ENCODE measurements at regions not wholly inside any gene's neighbourhood (a gene's known extent, or its start where the extent isn't known, plus 50 kb on each side); places are given as distances from the start of the nearest gene placed in this dataset.
"Not testable (repeated sequence)": the region's sequence is repeated elsewhere in the genome, so short reads cannot be mapped to it uniquely, and the experiment has no call there.

GRCh38 chr1:70587872-70588366 lies 176.9 kb downstream of the CTH start:
- DNase-seq: no peak
- no peak overlapping the region for H3K27ac ChIP-seq
- TF ChIP-seq, protein P1, sequence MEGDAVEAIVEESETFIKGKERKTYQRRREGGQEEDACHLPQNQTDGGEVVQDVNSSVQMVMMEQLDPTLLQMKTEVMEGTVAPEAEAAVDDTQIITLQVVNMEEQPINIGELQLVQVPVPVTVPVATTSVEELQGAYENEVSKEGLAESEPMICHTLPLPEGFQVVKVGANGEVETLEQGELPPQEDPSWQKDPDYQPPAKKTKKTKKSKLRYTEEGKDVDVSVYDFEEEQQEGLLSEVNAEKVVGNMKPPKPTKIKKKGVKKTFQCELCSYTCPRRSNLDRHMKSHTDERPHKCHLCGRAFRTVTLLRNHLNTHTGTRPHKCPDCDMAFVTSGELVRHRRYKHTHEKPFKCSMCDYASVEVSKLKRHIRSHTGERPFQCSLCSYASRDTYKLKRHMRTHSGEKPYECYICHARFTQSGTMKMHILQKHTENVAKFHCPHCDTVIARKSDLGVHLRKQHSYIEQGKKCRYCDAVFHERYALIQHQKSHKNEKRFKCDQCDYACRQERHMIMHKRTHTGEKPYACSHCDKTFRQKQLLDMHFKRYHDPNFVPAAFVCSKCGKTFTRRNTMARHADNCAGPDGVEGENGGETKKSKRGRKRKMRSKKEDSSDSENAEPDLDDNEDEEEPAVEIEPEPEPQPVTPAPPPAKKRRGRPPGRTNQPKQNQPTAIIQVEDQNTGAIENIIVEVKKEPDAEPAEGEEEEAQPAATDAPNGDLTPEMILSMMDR (IDR thresholded peaks at IDR 0.05; ENCODE audit: low read depth, low read length, missing control alignments): no peak
- no peak overlapping the region for H3K4me3 ChIP-seq (ENCODE audit: low read depth, low read length)
- no peaks in the 10 kb centered on the region for H3K36me3 ChIP-seq (replicated peaks)
- in situ Hi-C loops (cut with HindIII; ENCODE audit: low pct_ligation_motif_present, low sequenced_read_pairs): no loop called here
- H3K27me3 ChIP-seq (replicated peaks): no peaks in the 10 kb centered on the region

GRCh38 chr1:70593551-70593950 lies 182.5 kb downstream of the CTH start:
- H3K4me3 ChIP-seq (ENCODE audit: low read depth, low read length); in situ Hi-C loops (cut with HindIII; ENCODE audit: low pct_ligation_motif_present, low sequenced_read_pairs); DNase-seq: not testable (repeated sequence)

DNA sequence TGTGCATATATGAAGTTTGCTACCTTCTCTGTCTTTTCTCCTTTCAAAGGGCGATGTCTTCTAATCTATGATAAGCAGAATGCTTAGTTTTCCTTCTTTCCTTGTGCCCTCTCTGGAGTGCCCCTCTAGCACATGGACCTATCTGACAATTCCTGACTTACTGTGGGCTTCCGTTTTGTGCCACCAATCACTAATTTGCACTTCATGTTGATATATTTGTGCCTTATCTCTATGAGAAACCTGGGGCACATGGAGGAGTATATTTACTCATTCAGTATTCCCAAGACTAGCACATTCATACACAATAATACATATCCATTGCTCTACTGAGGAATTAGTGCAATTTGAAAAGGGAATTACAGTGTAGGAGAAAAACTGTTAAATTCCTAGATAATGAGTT lies 197.7 kb downstream of the CTH start:
- in situ Hi-C loops (cut with HindIII; ENCODE audit: low pct_ligation_motif_present, low sequenced_read_pairs): no loop called here
- TF ChIP-seq, protein P1 (IDR thresholded peaks at IDR 0.05; ENCODE audit: low read depth, low read length, missing control alignments): no peak

More at GRCh38 chr1:70593551-70593950, 182.5 kb downstream of the CTH start:
- H3K36me3 ChIP-seq (replicated peaks); H3K27ac ChIP-seq; H3K27me3 ChIP-seq (replicated peaks): not testable (repeated sequence)

GRCh38 chr1:70610164-70610563 lies 199.1 kb downstream of the CTH start:
- DNase-seq; H3K36me3 ChIP-seq (replicated peaks); H3K4me3 ChIP-seq (ENCODE audit: low read depth, low read length); H3K27ac ChIP-seq; H3K27me3 ChIP-seq (replicated peaks); in situ Hi-C loops (cut with HindIII; ENCODE audit: low pct_ligation_motif_present, low sequenced_read_pairs): not testable (repeated sequence)

More for the DNA sequence above, 197.7 kb downstream of the CTH start:
- no peak overlapping the region for H3K27ac ChIP-seq
- H3K4me3 ChIP-seq (ENCODE audit: low read depth, low read length): no peak overlapping the region
- H3K27me3 ChIP-seq (replicated peaks): no peaks in the 10 kb centered on the region
- no peak for DNase-seq
- H3K36me3 ChIP-seq (replicated peaks): no peaks in the 10 kb centered on the region

DNA sequence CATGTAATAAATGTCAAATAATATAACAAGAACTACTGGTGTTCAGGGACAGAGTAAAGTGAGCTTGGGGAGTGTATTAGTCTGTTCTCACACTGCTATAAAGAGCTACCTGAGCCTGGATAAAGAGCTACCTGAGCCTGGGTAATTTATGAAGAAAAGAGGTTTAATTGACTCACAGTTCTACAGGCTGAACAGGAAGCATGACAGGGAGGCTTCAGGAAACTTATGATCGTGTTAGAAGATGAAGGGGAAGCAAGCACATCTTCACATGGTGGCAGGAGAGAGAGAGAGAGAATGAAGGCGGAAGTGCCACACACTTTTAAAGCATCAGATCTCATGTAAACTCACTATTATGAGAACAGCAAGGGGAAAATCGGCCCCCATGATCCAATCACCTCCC lies 205.9 kb downstream of the CTH start:
- DNase-seq: no peak
- Histone ChIP-seq H3K4me3 (ENCODE audit: low read depth, low read length) (no peak overlapping the region), H3K27ac (no peak overlapping the region), H3K27me3 (replicated peaks) (no peaks in the 10 kb centered on the region), H3K36me3 (replicated peaks) (no peaks in the 10 kb centered on the region)
- TF ChIP-seq, protein P1 (IDR thresholded peaks at IDR 0.05; ENCODE audit: low read depth, low read length, missing control alignments): no peak
- in situ Hi-C loops (cut with HindIII; ENCODE audit: low pct_ligation_motif_present, low sequenced_read_pairs): no loop called here

DNA sequence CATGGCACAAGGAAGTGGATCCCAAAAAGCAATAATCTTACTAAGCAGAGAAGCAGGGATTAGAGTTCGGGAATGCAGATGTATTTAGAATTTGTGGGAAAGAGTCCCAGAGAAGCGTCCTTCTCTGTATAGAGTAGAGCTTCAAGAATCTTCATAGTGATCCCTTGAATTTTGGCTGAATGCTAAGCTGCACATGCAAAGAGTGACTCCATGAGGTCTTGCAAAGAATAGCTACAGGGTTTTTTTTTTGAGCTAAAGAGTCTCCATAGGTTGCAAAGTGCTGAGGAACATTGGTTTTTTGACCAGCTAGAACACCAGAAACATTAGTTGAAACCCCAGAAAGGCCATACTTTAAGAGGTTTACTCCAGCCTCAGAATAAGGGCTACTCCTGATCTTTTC lies 206.7 kb downstream of the CTH start:
- no peak for DNase-seq
- TF ChIP-seq, protein P1 (IDR thresholded peaks at IDR 0.05; ENCODE audit: low read depth, low read length, missing control alignments): no peak
- Histone ChIP-seq H3K27ac (no peak overlapping the region), H3K36me3 (replicated peaks) (no peaks in the 10 kb centered on the region), H3K4me3 (ENCODE audit: low read depth, low read length) (no peak overlapping the region), H3K27me3 (replicated peaks) (no peaks in the 10 kb centered on the region)
- in situ Hi-C loops (cut with HindIII; ENCODE audit: low pct_ligation_motif_present, low sequenced_read_pairs): no loop called here

- Histone ChIP-seq H3K4me3 (ENCODE audit: low read depth, low read length) (no peak overlapping the region), H3K27ac (no peak overlapping the region), H3K27me3 (replicated peaks) (no peaks in the 10 kb centered on the region), H3K36me3 (replicated peaks) (no peaks in the 10 kb centered on the region)
- in situ Hi-C loops (cut with HindIII; ENCODE audit: low pct_ligation_motif_present, low sequenced_read_pairs): no loop called here
- TF ChIP-seq, protein P1 (IDR thresholded peaks at IDR 0.05; ENCODE audit: low read depth, low read length, missing control alignments): no peak
- DNase-seq: no peak
These were observed 216.8 kb downstream of the CTH start for GRCh38 chr1:70627910-70628309.
